NCI-H524 treated with DMSO at 0.1 percent for 48 hours (cell line): ENCODE measurements at regions not wholly inside any gene's neighbourhood (a gene's known extent, or its start where the extent isn't known, plus 50 kb on each side); places are given as distances from the start of the nearest gene placed in this dataset.

Experiments used
- DNase-seq: peaks from one replicate; lab custom pipeline; 2025; lab: John Stamatoyannopoulos, UW

- DNase-seq = no peak
Observed at GRCh38 chr13:57443494-57443893, 188.1 kb upstream of the PCDH17 start.

GRCh38 chr13:57450356-57450755 is 181.2 kb upstream of the PCDH17 start:
- no peak for DNase-seq

- no peak for DNase-seq
Observed at GRCh38 chr13:57452228-57452627, 179.3 kb upstream of the PCDH17 start.

- no peak for DNase-seq
Observed at GRCh38 chr13:57470491-57470890, 161.1 kb upstream of the PCDH17 start.

GRCh38 chr13:57491318-57491717 is 140.2 kb upstream of the PCDH17 start:
- no peak for DNase-seq

GRCh38 chr13:57507752-57508463 is 123.6 kb upstream of the PCDH17 start:
- DNase-seq = no peak

GRCh38 chr13:57511603-57512002 is 119.9 kb upstream of the PCDH17 start:
- DNase-seq = no peak

GRCh38 chr13:57527114-57527735 is 104.3 kb upstream of the PCDH17 start:
- DNase-seq = no peak

GRCh38 chr13:57531256-57531655 is 100.3 kb upstream of the PCDH17 start:
- DNase-seq = no peak

- no peak for DNase-seq
Observed at GRCh38 chr13:57546942-57547341, 84.6 kb upstream of the PCDH17 start.

- DNase-seq = no peak
Observed at GRCh38 chr13:57552437-57552836, 79.1 kb upstream of the PCDH17 start.

- DNase-seq = no peak
Observed at GRCh38 chr13:57553932-57554331, 77.6 kb upstream of the PCDH17 start.

- no peak for DNase-seq
Observed at GRCh38 chr13:57558051-57558467, 73.5 kb upstream of the PCDH17 start.

- no peak for DNase-seq
Observed at GRCh38 chr13:57568865-57569264, 62.7 kb upstream of the PCDH17 start.

- no peak for DNase-seq
Observed at GRCh38 chr13:57569986-57570385, 61.6 kb upstream of the PCDH17 start.
